ENCODE measurements at regions not wholly inside any gene's neighbourhood (a gene's known extent, or its start where the extent isn't known, plus 50 kb on each side); places are given as distances from the start of the nearest gene placed in this dataset.

GRCh38 chr2:147438882-147439281 lies 405.9 kb upstream of the ACVR2A start (continued):
- no peak for TF ChIP-seq CTCF (conservative IDR thresholded peaks at IDR 0.05; ENCODE audit: low read depth in 2 of 2)
- no peak for TF ChIP-seq ZNF331 (CRISPR knock-in tag; IDR thresholded peaks at IDR 0.05; ENCODE audit: low read depth)
- TF ChIP-seq, protein P1, sequence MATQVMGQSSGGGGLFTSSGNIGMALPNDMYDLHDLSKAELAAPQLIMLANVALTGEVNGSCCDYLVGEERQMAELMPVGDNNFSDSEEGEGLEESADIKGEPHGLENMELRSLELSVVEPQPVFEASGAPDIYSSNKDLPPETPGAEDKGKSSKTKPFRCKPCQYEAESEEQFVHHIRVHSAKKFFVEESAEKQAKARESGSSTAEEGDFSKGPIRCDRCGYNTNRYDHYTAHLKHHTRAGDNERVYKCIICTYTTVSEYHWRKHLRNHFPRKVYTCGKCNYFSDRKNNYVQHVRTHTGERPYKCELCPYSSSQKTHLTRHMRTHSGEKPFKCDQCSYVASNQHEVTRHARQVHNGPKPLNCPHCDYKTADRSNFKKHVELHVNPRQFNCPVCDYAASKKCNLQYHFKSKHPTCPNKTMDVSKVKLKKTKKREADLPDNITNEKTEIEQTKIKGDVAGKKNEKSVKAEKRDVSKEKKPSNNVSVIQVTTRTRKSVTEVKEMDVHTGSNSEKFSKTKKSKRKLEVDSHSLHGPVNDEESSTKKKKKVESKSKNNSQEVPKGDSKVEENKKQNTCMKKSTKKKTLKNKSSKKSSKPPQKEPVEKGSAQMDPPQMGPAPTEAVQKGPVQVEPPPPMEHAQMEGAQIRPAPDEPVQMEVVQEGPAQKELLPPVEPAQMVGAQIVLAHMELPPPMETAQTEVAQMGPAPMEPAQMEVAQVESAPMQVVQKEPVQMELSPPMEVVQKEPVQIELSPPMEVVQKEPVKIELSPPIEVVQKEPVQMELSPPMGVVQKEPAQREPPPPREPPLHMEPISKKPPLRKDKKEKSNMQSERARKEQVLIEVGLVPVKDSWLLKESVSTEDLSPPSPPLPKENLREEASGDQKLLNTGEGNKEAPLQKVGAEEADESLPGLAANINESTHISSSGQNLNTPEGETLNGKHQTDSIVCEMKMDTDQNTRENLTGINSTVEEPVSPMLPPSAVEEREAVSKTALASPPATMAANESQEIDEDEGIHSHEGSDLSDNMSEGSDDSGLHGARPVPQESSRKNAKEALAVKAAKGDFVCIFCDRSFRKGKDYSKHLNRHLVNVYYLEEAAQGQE (IDR thresholded peaks at IDR 0.05; ENCODE audit: unreplicated experiment): no peak

DNA sequence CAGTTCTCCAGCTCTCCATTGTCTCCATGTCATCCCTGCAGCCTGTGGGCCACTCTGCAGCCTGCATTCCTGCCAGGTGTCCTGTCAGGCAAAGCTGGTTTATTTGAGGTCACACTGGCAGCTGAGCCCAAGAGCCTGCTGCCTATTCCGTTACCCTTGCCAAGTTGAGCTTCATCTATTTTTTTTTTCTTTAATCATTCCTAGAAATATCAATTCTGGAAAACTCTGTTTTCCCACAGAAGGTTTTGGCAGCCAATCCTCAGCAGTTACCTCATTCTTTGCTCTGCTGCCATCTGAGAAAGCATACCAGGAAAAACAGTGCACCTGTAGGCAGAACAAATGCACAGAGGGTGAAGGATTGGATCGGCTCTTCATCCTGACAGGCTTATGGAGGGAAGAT lies 411.0 kb upstream of the ACVR2A start:
- Histone ChIP-seq H3K27me3 (ENCODE audit: insufficient read depth) (no peaks in the 10 kb centered on the region), H3K4me2 (no peak overlapping the region), H4K20me1 (replicated peaks; ENCODE audit: insufficient read depth) (no peaks in the 10 kb centered on the region), H3K9me2 (ENCODE audit: insufficient read depth) (peaks cover 15% of the 10 kb centered on the region; the same call in 1 of the 2 replicates), H3K36me3 (ENCODE audit: insufficient read depth) (no peaks in the 10 kb centered on the region), H3K4me3 (no peak overlapping the region), H3K4me1 (ENCODE audit: insufficient read depth) (0 out of 2 replicates have a peak, but pooled peaks cover 3% of the 10 kb centered on the region), H3F3A (replicated peaks; ENCODE audit: low read depth) (no peaks in the 10 kb centered on the region), H3K27ac (ENCODE audit: low read depth) (no peak overlapping the region), H3K79me2 (replicated peaks; ENCODE audit: insufficient read depth) (no peaks in the 10 kb centered on the region), H2AFZ (no peak overlapping the region)
- no peaks in the 10 kb centered on the region; the same call in 2 of the 3 replicates for H3K9me3 Mint-ChIP-seq
- no peak overlapping the region for H3K27ac Mint-ChIP-seq
- no peaks in the 10 kb centered on the region for H3K36me3 Mint-ChIP-seq (ENCODE audit: low read depth)
- no peak for DNase-seq (ENCODE audit: low spot score)
- TF ChIP-seq EZH2 (IDR thresholded peaks at IDR 0.05; ENCODE audit: low read depth, unreplicated experiment): no peak
- no peak for ATAC-seq
- H3K4me1 Mint-ChIP-seq: peaks cover 7% of the 10 kb centered on the region
- no peak overlapping the region for H3K4me3 Mint-ChIP-seq
- H3K27me3 Mint-ChIP-seq (ENCODE audit: insufficient read depth, low read depth, poor library complexity): no peaks in the 10 kb centered on the region

GRCh38 chr2:147430408-147430807 lies 414.4 kb upstream of the ACVR2A start:
- Histone ChIP-seq H3K9me2 (ENCODE audit: insufficient read depth) (peaks cover 6% of the 10 kb centered on the region; the same call in 1 of the 2 replicates), H3K36me3 (ENCODE audit: insufficient read depth) (no peaks in the 10 kb centered on the region), H3K27ac (ENCODE audit: low read depth) (no peak overlapping the region), H4K20me1 (replicated peaks; ENCODE audit: insufficient read depth) (no peaks in the 10 kb centered on the region), H2AFZ (no peak overlapping the region), H3K4me2 (no peak overlapping the region), H3K27me3 (ENCODE audit: insufficient read depth) (no peaks in the 10 kb centered on the region), H3K79me2 (replicated peaks; ENCODE audit: insufficient read depth) (no peaks in the 10 kb centered on the region), H3K4me1 (ENCODE audit: insufficient read depth) (0 out of 2 replicates have a peak, but pooled peaks cover 3% of the 10 kb centered on the region), H3F3A (replicated peaks; ENCODE audit: low read depth) (no peaks in the 10 kb centered on the region), H3K4me3 (no peak overlapping the region)
- DNase-seq (ENCODE audit: low spot score) (no peak), ATAC-seq (no peak)
- Mint-ChIP-seq H3K9me3 (no peaks in the 10 kb centered on the region), H3K4me1 (peaks cover 7% of the 10 kb centered on the region), H3K27me3 (ENCODE audit: insufficient read depth, low read depth, poor library complexity) (no peaks in the 10 kb centered on the region), H3K4me3 (no peak overlapping the region), H3K27ac (no peak overlapping the region), H3K36me3 (ENCODE audit: low read depth) (no peaks in the 10 kb centered on the region)
- TF ChIP-seq NANOG (IDR thresholded peaks at IDR 0.05; ENCODE audit: borderline replicate concordance): no peak
- TF ChIP-seq, protein P1 (IDR thresholded peaks at IDR 0.05; ENCODE audit: unreplicated experiment): no peak
- TF ChIP-seq, protein P2, sequence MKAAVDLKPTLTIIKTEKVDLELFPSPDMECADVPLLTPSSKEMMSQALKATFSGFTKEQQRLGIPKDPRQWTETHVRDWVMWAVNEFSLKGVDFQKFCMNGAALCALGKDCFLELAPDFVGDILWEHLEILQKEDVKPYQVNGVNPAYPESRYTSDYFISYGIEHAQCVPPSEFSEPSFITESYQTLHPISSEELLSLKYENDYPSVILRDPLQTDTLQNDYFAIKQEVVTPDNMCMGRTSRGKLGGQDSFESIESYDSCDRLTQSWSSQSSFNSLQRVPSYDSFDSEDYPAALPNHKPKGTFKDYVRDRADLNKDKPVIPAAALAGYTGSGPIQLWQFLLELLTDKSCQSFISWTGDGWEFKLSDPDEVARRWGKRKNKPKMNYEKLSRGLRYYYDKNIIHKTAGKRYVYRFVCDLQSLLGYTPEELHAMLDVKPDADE (IDR thresholded peaks at IDR 0.05): no peak
- TF ChIP-seq EZH2 (IDR thresholded peaks at IDR 0.05; ENCODE audit: low read depth, unreplicated experiment): no peak
- no peak for TF ChIP-seq STAT1 (IDR thresholded peaks at IDR 0.05; ENCODE audit: unreplicated experiment)
- no peak for TF ChIP-seq POLR2AphosphoS5 (IDR thresholded peaks at IDR 0.05; ENCODE audit: low read depth)
- no peak for TF ChIP-seq CREB1 (CRISPR knock-in tag; IDR thresholded peaks at IDR 0.05; ENCODE audit: low read depth)

All from GM23338 (cell line).